ENCODE measurements at regions not wholly inside any gene's neighbourhood (a gene's known extent, or its start where the extent isn't known, plus 50 kb on each side); places are given as distances from the start of the nearest gene placed in this dataset.

- Mint-ChIP-seq H3K27ac (no peak overlapping the region), H3K36me3 (ENCODE audit: low read depth) (no peaks in the 10 kb centered on the region), H3K27me3 (ENCODE audit: insufficient read depth, low read depth, poor library complexity) (peaks cover 10% of the 10 kb centered on the region), H3K4me1 (no peaks in the 10 kb centered on the region; the same call in 2 of the 3 replicates), H3K4me3 (no peak overlapping the region), H3K9me3 (no peaks in the 10 kb centered on the region)
- Histone ChIP-seq H3K27ac (ENCODE audit: low read depth) (no peak overlapping the region), H3K4me3 (no peak overlapping the region), H2AFZ (peak overlapping the region; percentile 43; the same call in 1 of the 2 replicates), H4K20me1 (replicated peaks; ENCODE audit: insufficient read depth) (no peaks in the 10 kb centered on the region), H3K4me2 (no peak overlapping the region), H3K27me3 (ENCODE audit: insufficient read depth) (no peaks in the 10 kb centered on the region), H3F3A (replicated peaks; ENCODE audit: low read depth) (no peaks in the 10 kb centered on the region), H3K79me2 (replicated peaks; ENCODE audit: insufficient read depth) (no peaks in the 10 kb centered on the region), H3K36me3 (ENCODE audit: insufficient read depth) (no peaks in the 10 kb centered on the region), H3K4me1 (ENCODE audit: insufficient read depth) (no peaks in the 10 kb centered on the region), H3K9me2 (ENCODE audit: insufficient read depth) (peaks cover 8% of the 10 kb centered on the region; the same call in 1 of the 2 replicates)
- ATAC-seq (no peak), DNase-seq (ENCODE audit: low spot score) (no peak)
- TF ChIP-seq ZNF114 (CRISPR knock-in tag; IDR thresholded peaks at IDR 0.05) (no peak), EZH2 (IDR thresholded peaks at IDR 0.05; ENCODE audit: low read depth, unreplicated experiment) (no peak), STAT1 (IDR thresholded peaks at IDR 0.05; ENCODE audit: unreplicated experiment) (no peak), NANOG (IDR thresholded peaks at IDR 0.05; ENCODE audit: borderline replicate concordance) (no peak), JUNB (IDR thresholded peaks at IDR 0.05; ENCODE audit: unreplicated experiment) (no peak), CREB1 (CRISPR knock-in tag; IDR thresholded peaks at IDR 0.05; ENCODE audit: low read depth) (no peak), ZNF331 (CRISPR knock-in tag; IDR thresholded peaks at IDR 0.05; ENCODE audit: low read depth) (no peak), POLR2AphosphoS5 (IDR thresholded peaks at IDR 0.05; ENCODE audit: low read depth) (no peak), REST (IDR thresholded peaks at IDR 0.05; ENCODE audit: unreplicated experiment) (no peak), ETS1 (IDR thresholded peaks at IDR 0.05) (no peak)
- TF ChIP-seq, protein P1, sequence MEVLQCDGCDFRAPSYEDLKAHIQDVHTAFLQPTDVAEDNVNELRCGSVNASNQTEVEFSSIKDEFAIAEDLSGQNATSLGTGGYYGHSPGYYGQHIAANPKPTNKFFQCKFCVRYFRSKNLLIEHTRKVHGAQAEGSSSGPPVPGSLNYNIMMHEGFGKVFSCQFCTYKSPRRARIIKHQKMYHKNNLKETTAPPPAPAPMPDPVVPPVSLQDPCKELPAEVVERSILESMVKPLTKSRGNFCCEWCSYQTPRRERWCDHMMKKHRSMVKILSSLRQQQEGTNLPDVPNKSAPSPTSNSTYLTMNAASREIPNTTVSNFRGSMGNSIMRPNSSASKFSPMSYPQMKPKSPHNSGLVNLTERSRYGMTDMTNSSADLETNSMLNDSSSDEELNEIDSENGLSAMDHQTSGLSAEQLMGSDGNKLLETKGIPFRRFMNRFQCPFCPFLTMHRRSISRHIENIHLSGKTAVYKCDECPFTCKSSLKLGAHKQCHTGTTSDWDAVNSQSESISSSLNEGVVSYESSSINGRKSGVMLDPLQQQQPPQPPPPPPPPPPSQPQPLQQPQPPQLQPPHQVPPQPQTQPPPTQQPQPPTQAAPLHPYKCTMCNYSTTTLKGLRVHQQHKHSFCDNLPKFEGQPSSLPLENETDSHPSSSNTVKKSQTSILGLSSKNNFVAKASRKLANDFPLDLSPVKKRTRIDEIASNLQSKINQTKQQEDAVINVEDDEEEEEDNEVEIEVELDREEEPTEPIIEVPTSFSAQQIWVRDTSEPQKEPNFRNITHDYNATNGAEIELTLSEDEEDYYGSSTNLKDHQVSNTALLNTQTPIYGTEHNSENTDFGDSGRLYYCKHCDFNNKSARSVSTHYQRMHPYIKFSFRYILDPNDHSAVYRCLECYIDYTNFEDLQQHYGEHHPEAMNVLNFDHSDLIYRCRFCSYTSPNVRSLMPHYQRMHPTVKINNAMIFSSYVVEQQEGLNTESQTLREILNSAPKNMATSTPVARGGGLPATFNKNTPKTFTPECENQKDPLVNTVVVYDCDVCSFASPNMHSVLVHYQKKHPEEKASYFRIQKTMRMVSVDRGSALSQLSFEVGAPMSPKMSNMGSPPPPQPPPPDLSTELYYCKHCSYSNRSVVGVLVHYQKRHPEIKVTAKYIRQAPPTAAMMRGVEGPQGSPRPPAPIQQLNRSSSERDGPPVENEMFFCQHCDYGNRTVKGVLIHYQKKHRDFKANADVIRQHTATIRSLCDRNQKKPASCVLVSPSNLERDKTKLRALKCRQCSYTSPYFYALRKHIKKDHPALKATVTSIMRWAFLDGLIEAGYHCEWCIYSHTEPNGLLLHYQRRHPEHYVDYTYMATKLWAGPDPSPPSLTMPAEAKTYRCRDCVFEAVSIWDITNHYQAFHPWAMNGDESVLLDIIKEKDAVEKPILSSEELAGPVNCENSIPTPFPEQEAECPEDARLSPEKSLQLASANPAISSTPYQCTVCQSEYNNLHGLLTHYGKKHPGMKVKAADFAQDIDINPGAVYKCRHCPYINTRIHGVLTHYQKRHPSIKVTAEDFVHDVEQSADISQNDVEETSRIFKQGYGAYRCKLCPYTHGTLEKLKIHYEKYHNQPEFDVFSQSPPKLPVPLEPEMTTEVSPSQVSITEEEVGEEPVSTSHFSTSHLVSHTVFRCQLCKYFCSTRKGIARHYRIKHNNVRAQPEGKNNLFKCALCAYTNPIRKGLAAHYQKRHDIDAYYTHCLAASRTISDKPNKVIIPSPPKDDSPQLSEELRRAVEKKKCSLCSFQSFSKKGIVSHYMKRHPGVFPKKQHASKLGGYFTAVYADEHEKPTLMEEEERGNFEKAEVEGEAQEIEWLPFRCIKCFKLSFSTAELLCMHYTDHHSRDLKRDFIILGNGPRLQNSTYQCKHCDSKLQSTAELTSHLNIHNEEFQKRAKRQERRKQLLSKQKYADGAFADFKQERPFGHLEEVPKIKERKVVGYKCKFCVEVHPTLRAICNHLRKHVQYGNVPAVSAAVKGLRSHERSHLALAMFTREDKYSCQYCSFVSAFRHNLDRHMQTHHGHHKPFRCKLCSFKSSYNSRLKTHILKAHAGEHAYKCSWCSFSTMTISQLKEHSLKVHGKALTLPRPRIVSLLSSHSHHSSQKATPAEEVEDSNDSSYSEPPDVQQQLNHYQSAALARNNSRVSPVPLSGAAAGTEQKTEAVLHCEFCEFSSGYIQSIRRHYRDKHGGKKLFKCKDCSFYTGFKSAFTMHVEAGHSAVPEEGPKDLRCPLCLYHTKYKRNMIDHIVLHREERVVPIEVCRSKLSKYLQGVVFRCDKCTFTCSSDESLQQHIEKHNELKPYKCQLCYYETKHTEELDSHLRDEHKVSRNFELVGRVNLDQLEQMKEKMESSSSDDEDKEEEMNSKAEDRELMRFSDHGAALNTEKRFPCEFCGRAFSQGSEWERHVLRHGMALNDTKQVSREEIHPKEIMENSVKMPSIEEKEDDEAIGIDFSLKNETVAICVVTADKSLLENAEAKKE (CRISPR knock-in tag; IDR thresholded peaks at IDR 0.05), result no peak
These were observed 174.4 kb upstream of the APCDD1 start for GRCh38 chr18:10279905-10280644.
